ENCODE measurements at regions not wholly inside any gene's neighbourhood (a gene's known extent, or its start where the extent isn't known, plus 50 kb on each side); places are given as distances from the start of the nearest gene placed in this dataset.

GRCh38 chr11:95517453-95517852 is 272.1 kb downstream of the FAM76B start:
- DNase-seq (ENCODE audit: low read depth in 2 of 2, low spot score in 1 of 2), result no peak

- no peak for DNase-seq (ENCODE audit: low read depth in 2 of 2, low spot score in 1 of 2)
Measured at GRCh38 chr11:95516786-95517185, 272.8 kb downstream of the FAM76B start.

- DNase-seq (ENCODE audit: low read depth in 2 of 2, low spot score in 1 of 2), result no peak
Measured at GRCh38 chr11:95516175-95516574, 273.4 kb downstream of the FAM76B start.

GRCh38 chr11:95515371-95515770 is 274.2 kb downstream of the FAM76B start:
- DNase-seq (ENCODE audit: low read depth in 2 of 2, low spot score in 1 of 2), result no peak

GRCh38 chr11:95514416-95515110 is 275.0 kb downstream of the FAM76B start:
- DNase-seq (ENCODE audit: low read depth in 2 of 2, low spot score in 1 of 2), result no peak

GRCh38 chr11:95512682-95513081 is 276.9 kb downstream of the FAM76B start:
- no peak for DNase-seq (ENCODE audit: low read depth in 2 of 2, low spot score in 1 of 2)

GRCh38 chr11:95512177-95512576 is 277.4 kb downstream of the FAM76B start:
- no peak for DNase-seq (ENCODE audit: low read depth in 2 of 2, low spot score in 1 of 2)

- DNase-seq (ENCODE audit: low read depth in 2 of 2, low spot score in 1 of 2), result no peak
Measured at GRCh38 chr11:95508219-95508890, 277.4 kb upstream of the SESN3 start.

- no peak for DNase-seq (ENCODE audit: low read depth in 2 of 2, low spot score in 1 of 2)
Measured at GRCh38 chr11:95507794-95508193, 276.8 kb upstream of the SESN3 start.

GRCh38 chr11:95506777-95507176 is 275.8 kb upstream of the SESN3 start:
- DNase-seq (ENCODE audit: low read depth in 2 of 2, low spot score in 1 of 2), result no peak

GRCh38 chr11:95505927-95506426 is 275.0 kb upstream of the SESN3 start:
- no peak for DNase-seq (ENCODE audit: low read depth in 2 of 2, low spot score in 1 of 2)

- no peak for DNase-seq (ENCODE audit: low read depth in 2 of 2, low spot score in 1 of 2)
Measured at GRCh38 chr11:95503047-95503446, 272.0 kb upstream of the SESN3 start.

GRCh38 chr11:95502522-95502921 is 271.5 kb upstream of the SESN3 start:
- no peak for DNase-seq (ENCODE audit: low read depth in 2 of 2, low spot score in 1 of 2)

GRCh38 chr11:95501761-95502266 is 270.8 kb upstream of the SESN3 start:
- DNase-seq (ENCODE audit: low read depth in 2 of 2, low spot score in 1 of 2), result no peak

- DNase-seq (ENCODE audit: low read depth in 2 of 2, low spot score in 1 of 2), result no peak
Measured at GRCh38 chr11:95500466-95500865, 269.5 kb upstream of the SESN3 start.

- DNase-seq (ENCODE audit: low read depth in 2 of 2, low spot score in 1 of 2), result no peak
Measured at GRCh38 chr11:95499516-95500135, 268.6 kb upstream of the SESN3 start.

GRCh38 chr11:95498722-95499425 is 267.9 kb upstream of the SESN3 start:
- DNase-seq (ENCODE audit: low read depth in 2 of 2, low spot score in 1 of 2), result no peak

- no peak for DNase-seq (ENCODE audit: low read depth in 2 of 2, low spot score in 1 of 2)
Measured at GRCh38 chr11:95496901-95497300, 265.9 kb upstream of the SESN3 start.

GRCh38 chr11:95495706-95496105 is 264.7 kb upstream of the SESN3 start:
- DNase-seq (ENCODE audit: low read depth in 2 of 2, low spot score in 1 of 2), result no peak

GRCh38 chr11:95494856-95495255 is 263.9 kb upstream of the SESN3 start:
- DNase-seq (ENCODE audit: low read depth in 2 of 2, low spot score in 1 of 2), result no peak

GRCh38 chr11:95494167-95494566 is 263.2 kb upstream of the SESN3 start:
- DNase-seq (ENCODE audit: low read depth in 2 of 2, low spot score in 1 of 2), result no peak
